Neural cell (in vitro differentiated cells): ENCODE measurements at regions not wholly inside any gene's neighbourhood (a gene's known extent, or its start where the extent isn't known, plus 50 kb on each side); places are given as distances from the start of the nearest gene placed in this dataset.

ENCODE experiments used
- H2AFZ ChIP-seq: fragments of 200-600, 300-800 bp; sonication (generic), shearing (Covaris generic); 2 replicates; pipeline ENCODE4 v1.6.0; 2014; ENCODE audit warnings: low read depth, mild to moderate bottlenecking, antibody characterized with exemption, low read length, moderate library complexity
- H3F3A ChIP-seq: fragments of 200-600 bp; shearing (Covaris generic); 2 replicates; pipeline ENCODE4 v1.6.1; 2016; ENCODE audit warnings: mild to moderate bottlenecking, moderate library complexity, mixed read lengths, antibody characterized with exemption, low read length; ENCODE audit not compliant: insufficient read depth, poor library complexity, severe bottlenecking
- H3K27ac ChIP-seq: fragments of 200-600, 300-800 bp; sonication (generic), shearing (Covaris generic); 2 replicates; pipeline ENCODE4 v1.5.1; 2014; ENCODE audit warnings: mild to moderate bottlenecking, low read length, moderate library complexity
- H3K27me3 ChIP-seq: fragments of 300-800, 200-600 bp; sonication (generic), shearing (Covaris generic); 2 replicates; pipeline ENCODE4 v1.6.0; 2014; ENCODE audit warnings: mild to moderate bottlenecking, low read depth, low read length, moderate library complexity; ENCODE audit not compliant: insufficient read depth
- H3K36me3 ChIP-seq: fragments of 300-800, 200-600 bp; sonication (generic), shearing (Covaris generic); 2 replicates; pipeline ENCODE4 v1.5.1; 2014; ENCODE audit warnings: mild to moderate bottlenecking, antibody characterized with exemption, low read length, moderate library complexity; ENCODE audit not compliant: insufficient read depth
- H3K4me2 ChIP-seq: fragments of 300-800, 200-600 bp; sonication (generic), shearing (Covaris generic); 2 replicates; pipeline ENCODE4 v1.6.0; 2014; ENCODE audit warnings: mild to moderate bottlenecking, low read length
- H3K4me3 ChIP-seq: fragments of 300-800, 200-600 bp; sonication (generic), shearing (Covaris generic); 2 replicates; pipeline ENCODE4 v1.5.1; 2014; ENCODE audit warnings: mild to moderate bottlenecking, low read length, moderate library complexity
- H3K79me2 ChIP-seq: fragments of 200-600 bp; shearing (Covaris generic); replicated peaks from 2 replicates; pipeline ENCODE4 v1.6.0; 2014; ENCODE audit warnings: mild to moderate bottlenecking, low read length, moderate library complexity; ENCODE audit not compliant: insufficient read depth
- H3K9ac ChIP-seq: fragments of 300-800, 200-600 bp; sonication (generic), shearing (Covaris generic); 2 replicates; pipeline ENCODE4 v1.6.1; 2016; ENCODE audit warnings: mild to moderate bottlenecking, low read length, mixed read lengths
- H3K9me2 ChIP-seq: fragments of 200-600 bp; shearing (Covaris generic); 2 replicates; pipeline ENCODE4 v1.6.1; 2016; ENCODE audit warnings: mild to moderate bottlenecking, low read length, mixed read lengths; ENCODE audit not compliant: insufficient read depth
- H3K9me3 ChIP-seq: fragments of 200-600, 300-800 bp; sonication (generic), shearing (Covaris generic); 2 replicates; pipeline ENCODE4 v1.6.1; 2016; ENCODE audit warnings: mild to moderate bottlenecking, mixed run types, low read length, moderate library complexity, mixed read lengths
- H4K20me1 ChIP-seq: fragments of 200-600 bp; shearing (Covaris generic); 2 replicates; pipeline ENCODE4 v1.6.1; 2016; ENCODE audit warnings: mild to moderate bottlenecking, mixed run types; ENCODE audit not compliant: insufficient read depth
- EP300 ChIP-seq: fragments of 450-650 bp; conservative IDR thresholded peaks from 2 replicates; pipeline ENCODE4 v1.6.1; 2014; ENCODE audit warnings: antibody characterized with exemption, mild to moderate bottlenecking, moderate library complexity; ENCODE audit not compliant: poor library complexity, severe bottlenecking
- EZH2 ChIP-seq: fragments of 200-600, 300-800 bp; shearing (Covaris generic), sonication (generic); IDR thresholded peaks from 2 replicates; pipeline ENCODE4 v1.6.1; 2014; ENCODE audit warnings: antibody characterized with exemption, low read length, borderline replicate concordance, mild to moderate bottlenecking; ENCODE audit not compliant: insufficient read depth, poor library complexity, severe bottlenecking
- MXI1 ChIP-seq: fragments of 450-650 bp; conservative IDR thresholded peaks from 2 replicates; pipeline ENCODE4 v1.6.1; 2014; ENCODE audit warnings: antibody characterized with exemption, mild to moderate bottlenecking; ENCODE audit not compliant: poor library complexity, severe bottlenecking
- POLR2AphosphoS5 ChIP-seq: IDR thresholded peaks from 2 replicates; pipeline ENCODE4 v1.6.1; 2012
- RAD21 ChIP-seq: fragments of 450-650 bp; conservative IDR thresholded peaks from 2 replicates; pipeline ENCODE4 v1.6.1; 2014; ENCODE audit warnings: antibody characterized with exemption, mild to moderate bottlenecking, moderate library complexity
- SMC3 ChIP-seq: fragments of 450-650 bp; conservative IDR thresholded peaks from 2 replicates; pipeline ENCODE4 v1.6.1; 2014; ENCODE audit warnings: antibody characterized with exemption, mild to moderate bottlenecking, moderate library complexity; ENCODE audit not compliant: poor library complexity
- TAF1 ChIP-seq: IDR thresholded peaks from 2 replicates; pipeline ENCODE4 v1.6.1; 2012; ENCODE audit warnings: low read depth
- TF ChIP-seq, protein P1 (sequence below): IDR thresholded peaks from 2 replicates; pipeline ENCODE4 v1.6.1; 2012; ENCODE audit warnings: borderline replicate concordance
- TF ChIP-seq, protein P2 (sequence below): fragments of 450-650 bp; IDR thresholded peaks from 2 replicates; pipeline ENCODE4 v1.5.1; 2014; ENCODE audit warnings: antibody characterized with exemption, mild to moderate bottlenecking, moderate library complexity; ENCODE audit not compliant: poor library complexity, severe bottlenecking

DNA sequence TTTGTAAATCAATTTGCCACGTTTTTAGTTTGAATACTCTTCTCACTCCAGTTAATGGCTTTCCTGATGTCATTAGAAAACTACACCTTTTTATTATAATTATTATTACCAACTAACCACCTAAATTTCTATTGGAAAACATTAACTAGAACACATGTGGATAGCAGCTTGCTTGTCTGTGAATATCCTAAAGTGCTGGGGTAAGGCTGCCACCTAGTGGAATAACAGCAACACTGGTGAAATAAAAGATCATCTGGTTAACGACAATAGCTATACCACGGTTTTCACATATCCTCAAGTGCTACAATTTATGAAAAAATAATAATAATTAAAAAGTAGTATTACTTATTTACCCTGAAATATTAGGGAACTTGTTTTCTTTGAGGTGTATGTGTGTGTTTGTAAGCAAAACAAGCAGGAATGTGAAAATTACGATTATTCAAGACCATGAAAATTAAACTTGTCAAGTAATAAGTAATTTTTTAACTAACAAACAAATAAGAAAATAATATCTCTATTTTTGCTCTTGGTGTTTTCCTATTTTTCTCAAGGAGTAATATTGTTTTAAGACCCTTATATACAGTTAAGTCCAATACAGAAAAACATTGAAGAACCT, 130.1 kb upstream of the TECRL start:
- no peak overlapping the region for H3K4me3 ChIP-seq
- H3K9me3 ChIP-seq: no peaks in the 10 kb centered on the region
- H3K27ac ChIP-seq: no peak overlapping the region
- H3F3A ChIP-seq: no peaks in the 10 kb centered on the region
- H3K4me2 ChIP-seq: no peak overlapping the region
- no peaks in the 10 kb centered on the region for H3K9me2 ChIP-seq
- no peaks in the 10 kb centered on the region for H3K36me3 ChIP-seq
- no peak overlapping the region for H2AFZ ChIP-seq
- peak; percentile 94 for TF ChIP-seq RAD21
- TF ChIP-seq EZH2: no peak
- no peak for TF ChIP-seq MXI1
- TF ChIP-seq, protein P1, sequence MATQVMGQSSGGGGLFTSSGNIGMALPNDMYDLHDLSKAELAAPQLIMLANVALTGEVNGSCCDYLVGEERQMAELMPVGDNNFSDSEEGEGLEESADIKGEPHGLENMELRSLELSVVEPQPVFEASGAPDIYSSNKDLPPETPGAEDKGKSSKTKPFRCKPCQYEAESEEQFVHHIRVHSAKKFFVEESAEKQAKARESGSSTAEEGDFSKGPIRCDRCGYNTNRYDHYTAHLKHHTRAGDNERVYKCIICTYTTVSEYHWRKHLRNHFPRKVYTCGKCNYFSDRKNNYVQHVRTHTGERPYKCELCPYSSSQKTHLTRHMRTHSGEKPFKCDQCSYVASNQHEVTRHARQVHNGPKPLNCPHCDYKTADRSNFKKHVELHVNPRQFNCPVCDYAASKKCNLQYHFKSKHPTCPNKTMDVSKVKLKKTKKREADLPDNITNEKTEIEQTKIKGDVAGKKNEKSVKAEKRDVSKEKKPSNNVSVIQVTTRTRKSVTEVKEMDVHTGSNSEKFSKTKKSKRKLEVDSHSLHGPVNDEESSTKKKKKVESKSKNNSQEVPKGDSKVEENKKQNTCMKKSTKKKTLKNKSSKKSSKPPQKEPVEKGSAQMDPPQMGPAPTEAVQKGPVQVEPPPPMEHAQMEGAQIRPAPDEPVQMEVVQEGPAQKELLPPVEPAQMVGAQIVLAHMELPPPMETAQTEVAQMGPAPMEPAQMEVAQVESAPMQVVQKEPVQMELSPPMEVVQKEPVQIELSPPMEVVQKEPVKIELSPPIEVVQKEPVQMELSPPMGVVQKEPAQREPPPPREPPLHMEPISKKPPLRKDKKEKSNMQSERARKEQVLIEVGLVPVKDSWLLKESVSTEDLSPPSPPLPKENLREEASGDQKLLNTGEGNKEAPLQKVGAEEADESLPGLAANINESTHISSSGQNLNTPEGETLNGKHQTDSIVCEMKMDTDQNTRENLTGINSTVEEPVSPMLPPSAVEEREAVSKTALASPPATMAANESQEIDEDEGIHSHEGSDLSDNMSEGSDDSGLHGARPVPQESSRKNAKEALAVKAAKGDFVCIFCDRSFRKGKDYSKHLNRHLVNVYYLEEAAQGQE: no peak
- TF ChIP-seq SMC3: peak; percentile 88
- TF ChIP-seq POLR2AphosphoS5: no peak
- no peak for TF ChIP-seq TAF1
- TF ChIP-seq, protein P2, sequence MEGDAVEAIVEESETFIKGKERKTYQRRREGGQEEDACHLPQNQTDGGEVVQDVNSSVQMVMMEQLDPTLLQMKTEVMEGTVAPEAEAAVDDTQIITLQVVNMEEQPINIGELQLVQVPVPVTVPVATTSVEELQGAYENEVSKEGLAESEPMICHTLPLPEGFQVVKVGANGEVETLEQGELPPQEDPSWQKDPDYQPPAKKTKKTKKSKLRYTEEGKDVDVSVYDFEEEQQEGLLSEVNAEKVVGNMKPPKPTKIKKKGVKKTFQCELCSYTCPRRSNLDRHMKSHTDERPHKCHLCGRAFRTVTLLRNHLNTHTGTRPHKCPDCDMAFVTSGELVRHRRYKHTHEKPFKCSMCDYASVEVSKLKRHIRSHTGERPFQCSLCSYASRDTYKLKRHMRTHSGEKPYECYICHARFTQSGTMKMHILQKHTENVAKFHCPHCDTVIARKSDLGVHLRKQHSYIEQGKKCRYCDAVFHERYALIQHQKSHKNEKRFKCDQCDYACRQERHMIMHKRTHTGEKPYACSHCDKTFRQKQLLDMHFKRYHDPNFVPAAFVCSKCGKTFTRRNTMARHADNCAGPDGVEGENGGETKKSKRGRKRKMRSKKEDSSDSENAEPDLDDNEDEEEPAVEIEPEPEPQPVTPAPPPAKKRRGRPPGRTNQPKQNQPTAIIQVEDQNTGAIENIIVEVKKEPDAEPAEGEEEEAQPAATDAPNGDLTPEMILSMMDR: peak; percentile 83
- no peak for TF ChIP-seq EP300
- H4K20me1 ChIP-seq: no peaks in the 10 kb centered on the region
- H3K9ac ChIP-seq: no peak overlapping the region
- H3K79me2 ChIP-seq: no peaks in the 10 kb centered on the region
- no peaks in the 10 kb centered on the region for H3K27me3 ChIP-seq

DNA sequence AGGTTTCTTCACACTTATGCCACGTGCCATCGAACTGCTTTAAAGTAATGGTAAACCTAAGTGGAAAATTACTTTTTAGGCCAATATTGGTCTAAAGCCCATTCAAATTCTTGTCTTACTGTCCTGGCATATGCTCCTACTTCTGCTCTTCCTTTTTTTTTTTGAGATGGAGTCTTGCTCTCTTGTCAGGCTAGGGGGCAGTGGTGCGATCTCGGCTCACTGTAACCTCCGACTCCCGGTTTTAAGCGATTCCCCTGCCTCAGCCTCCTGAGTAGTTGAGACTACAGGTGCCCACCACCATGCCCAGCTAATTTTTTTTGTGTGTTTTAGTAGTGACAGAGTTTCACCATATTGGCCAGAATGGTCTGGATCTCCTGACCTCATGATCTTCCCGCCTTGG, 129.0 kb upstream of the TECRL start:
- no peaks in the 10 kb centered on the region for H4K20me1 ChIP-seq
- H3K9me2 ChIP-seq: no peaks in the 10 kb centered on the region
- H3K9ac ChIP-seq: no peak overlapping the region
- no peaks in the 10 kb centered on the region for H3K36me3 ChIP-seq
- no peak overlapping the region for H3K4me2 ChIP-seq
- no peaks in the 10 kb centered on the region for H3K79me2 ChIP-seq
- H3K27me3 ChIP-seq: no peaks in the 10 kb centered on the region
- no peak for TF ChIP-seq POLR2AphosphoS5
- TF ChIP-seq RAD21: no peak
- TF ChIP-seq, protein P2: no peak
- no peak for TF ChIP-seq EP300
- no peak for TF ChIP-seq SMC3
- TF ChIP-seq, protein P1: no peak
- TF ChIP-seq EZH2: no peak
- TF ChIP-seq MXI1: no peak
- TF ChIP-seq TAF1: no peak
- no peak overlapping the region for H3K27ac ChIP-seq
- no peaks in the 10 kb centered on the region for H3F3A ChIP-seq
- H2AFZ ChIP-seq: no peak overlapping the region
- no peaks in the 10 kb centered on the region for H3K9me3 ChIP-seq
- H3K4me3 ChIP-seq: no peak overlapping the region
